ENCODE measurements at regions not wholly inside any gene's neighbourhood (a gene's known extent, or its start where the extent isn't known, plus 50 kb on each side); places are given as distances from the start of the nearest gene placed in this dataset.

GRCh38 chr5:29777373-29777772 is 1416.1 kb upstream of the CDH6 start:
- no peak overlapping the region for H2BK5ac ChIP-seq (ENCODE audit: low read depth, low read length)
- H3K14ac ChIP-seq (ENCODE audit: insufficient read length): no peak overlapping the region
- H2BK120ac ChIP-seq (replicated peaks; ENCODE audit: low read depth, low read length): no peak overlapping the region
- H3K23me2 ChIP-seq (ENCODE audit: low read depth, low read length): no peaks in the 10 kb centered on the region
- no peak for DNase-seq (ENCODE audit: low read depth in 1 of 2, low spot score in 2 of 2)
- H2AK5ac ChIP-seq (ENCODE audit: low read depth, low read length): no peak overlapping the region
- no peak overlapping the region for H3K23ac ChIP-seq (ENCODE audit: insufficient read length)
- H4K8ac ChIP-seq (ENCODE audit: extremely low read depth, insufficient read depth, low read length): no peak overlapping the region
- no peak overlapping the region for H3K4ac ChIP-seq (replicated peaks; ENCODE audit: insufficient read length, low read depth, low read length)
- no peak for TF ChIP-seq HDAC6 (IDR thresholded peaks at IDR 0.05; ENCODE audit: low read depth, low read length)
- TF ChIP-seq TAF7 (optimal IDR thresholded peaks at IDR 0.05; ENCODE audit: borderline replicate concordance, low read depth, low read length): no peak
- no peak for TF ChIP-seq USF2 (IDR thresholded peaks at IDR 0.05; ENCODE audit: low read length)
- no peaks in the 10 kb centered on the region for H3K79me1 ChIP-seq (ENCODE audit: low read depth, low read length)
- H3K79me2 ChIP-seq (ENCODE audit: control insufficient read depth in 1 of 2, insufficient read depth in 2 of 2, low read length in 2 of 2): no peaks in the 10 kb centered on the region
- H4K5ac ChIP-seq (ENCODE audit: insufficient read length, low read depth, low read length): no peak overlapping the region
- no peaks in the 10 kb centered on the region for H3K9me3 ChIP-seq (ENCODE audit: insufficient read depth in 2 of 2, low read depth in 1 of 2, low read length in 1 of 2)
- H2BK20ac ChIP-seq (ENCODE audit: low read length): no peak overlapping the region
- H4K91ac ChIP-seq (replicated peaks; ENCODE audit: insufficient read length, low read length): no peak overlapping the region
- H3K27ac ChIP-seq (ENCODE audit: low read depth, low read length): no peak overlapping the region
- H4K20me1 ChIP-seq (replicated peaks in 1 of 2; ENCODE audit: control insufficient read depth in 1 of 2, insufficient read depth in 2 of 2, low read length in 2 of 2): no peaks in the 10 kb centered on the region
- ChIA-PET CTCF (ENCODE audit: partially characterized antibody) (no interaction called here), POLR2A (ENCODE audit: partially characterized antibody) (no interaction called here)
- H3K36me3 ChIP-seq (ENCODE audit: control insufficient read depth in 2 of 4, insufficient read depth in 4 of 4, low read length in 3 of 4): no peaks in the 10 kb centered on the region
- no peak overlapping the region for H3K18ac ChIP-seq (ENCODE audit: extremely low read depth, low read length)
- H3K4me2 ChIP-seq (ENCODE audit: insufficient read depth in 1 of 2, low read depth in 2 of 2, low read length in 2 of 2): no peak overlapping the region
- no peak overlapping the region for H2BK15ac ChIP-seq (ENCODE audit: low read length)
- WGBS, 2 experiments (ENCODE audit: extremely low coverage in 1 of 2, insufficient coverage in 1 of 2, insufficient read length in 1 of 2, insufficient replicate concordance in 2 of 2, low coverage in 1 of 2, low lambda C conversion rate in 2 of 2, missing lambda C conversion rate in 1 of 2): 91% methylated on average over 3 of the region's 3 CpGs; no CpG with 5 or more reads in 1 of the 2 experiments
- no peak overlapping the region for H2AFZ ChIP-seq (ENCODE audit: low read length)
- H3K56ac ChIP-seq (replicated peaks; ENCODE audit: insufficient read length, low read depth, low read length): no peak overlapping the region
- H3K9ac ChIP-seq (replicated peaks in 1 of 4; ENCODE audit: extremely low read depth in 1 of 4, low read depth in 3 of 4, low read length in 3 of 4): no peak overlapping the region
- no peaks in the 10 kb centered on the region for H3K4me1 ChIP-seq (replicated peaks in 1 of 4; ENCODE audit: control insufficient read depth in 3 of 4, insufficient read depth in 4 of 4, low read length in 3 of 4)
- no peaks in the 10 kb centered on the region for H3K27me3 ChIP-seq (replicated peaks in 1 of 4; ENCODE audit: control insufficient read depth in 3 of 4, extremely low read depth in 1 of 4, insufficient read depth in 3 of 4, low read length in 3 of 4)
- H2BK12ac ChIP-seq (ENCODE audit: low read depth, low read length): no peak overlapping the region
- H3K4me3 ChIP-seq (ENCODE audit: extremely low read depth in 1 of 4, insufficient read depth in 2 of 4, low read depth in 3 of 4, low read length in 4 of 4): no peak overlapping the region
- no peak for FAIRE-seq

Measured in H1 (cell line).